ENCODE measurements at regions not wholly inside any gene's neighbourhood (a gene's known extent, or its start where the extent isn't known, plus 50 kb on each side); places are given as distances from the start of the nearest gene placed in this dataset.
"Not testable (repeated sequence)": the region's sequence is repeated elsewhere in the genome, so short reads cannot be mapped to it uniquely, and the experiment has no call there.

DNA sequence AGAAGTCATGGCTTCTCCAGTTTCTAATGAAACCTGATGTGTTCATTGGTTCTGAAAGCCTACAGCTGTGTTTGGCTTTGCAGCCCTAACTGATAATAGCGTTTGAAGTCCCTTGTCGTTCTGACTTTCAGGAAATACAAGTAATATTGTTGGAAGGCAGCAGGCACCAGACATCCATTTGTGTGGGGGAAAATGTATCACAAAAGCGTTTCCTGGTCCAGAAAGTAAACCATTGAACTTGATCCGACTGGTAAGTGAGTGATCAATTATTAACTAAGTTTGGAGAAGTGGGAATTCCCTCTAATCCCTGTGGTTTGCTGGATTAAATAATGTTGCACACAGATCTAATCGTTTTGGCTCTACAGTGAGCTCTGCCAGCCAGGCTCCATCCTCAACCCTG lies 77.3 kb upstream of the LTA4H start:
- Histone ChIP-seq H3K9me3 (no peaks in the 10 kb centered on the region), H3K4me1 (no peaks in the 10 kb centered on the region), H3K4me3 (no peak overlapping the region), H3K27me3 (ENCODE audit: insufficient read depth in 3 of 3, low read length in 2 of 3) (peaks cover 0 to 3% (median 0%) of the 10 kb centered on the region in 3 donors), H3K36me3 (ENCODE audit: insufficient read depth in 1 of 2, low read depth in 1 of 2) (no peaks in the 10 kb centered on the region), H3K27ac (no peak overlapping the region)
- no peak for DNase-seq
- intact Hi-C loops (cut with DNase I) = no loop called here
- WGBS, 3 donors = 37 to 46% (median 38%) methylated on average over 5 of the region's 5 CpGs
- TF ChIP-seq, protein P1, sequence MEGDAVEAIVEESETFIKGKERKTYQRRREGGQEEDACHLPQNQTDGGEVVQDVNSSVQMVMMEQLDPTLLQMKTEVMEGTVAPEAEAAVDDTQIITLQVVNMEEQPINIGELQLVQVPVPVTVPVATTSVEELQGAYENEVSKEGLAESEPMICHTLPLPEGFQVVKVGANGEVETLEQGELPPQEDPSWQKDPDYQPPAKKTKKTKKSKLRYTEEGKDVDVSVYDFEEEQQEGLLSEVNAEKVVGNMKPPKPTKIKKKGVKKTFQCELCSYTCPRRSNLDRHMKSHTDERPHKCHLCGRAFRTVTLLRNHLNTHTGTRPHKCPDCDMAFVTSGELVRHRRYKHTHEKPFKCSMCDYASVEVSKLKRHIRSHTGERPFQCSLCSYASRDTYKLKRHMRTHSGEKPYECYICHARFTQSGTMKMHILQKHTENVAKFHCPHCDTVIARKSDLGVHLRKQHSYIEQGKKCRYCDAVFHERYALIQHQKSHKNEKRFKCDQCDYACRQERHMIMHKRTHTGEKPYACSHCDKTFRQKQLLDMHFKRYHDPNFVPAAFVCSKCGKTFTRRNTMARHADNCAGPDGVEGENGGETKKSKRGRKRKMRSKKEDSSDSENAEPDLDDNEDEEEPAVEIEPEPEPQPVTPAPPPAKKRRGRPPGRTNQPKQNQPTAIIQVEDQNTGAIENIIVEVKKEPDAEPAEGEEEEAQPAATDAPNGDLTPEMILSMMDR (IDR thresholded peaks at IDR 0.05) = no peak
- ATAC-seq = no peak

DNA sequence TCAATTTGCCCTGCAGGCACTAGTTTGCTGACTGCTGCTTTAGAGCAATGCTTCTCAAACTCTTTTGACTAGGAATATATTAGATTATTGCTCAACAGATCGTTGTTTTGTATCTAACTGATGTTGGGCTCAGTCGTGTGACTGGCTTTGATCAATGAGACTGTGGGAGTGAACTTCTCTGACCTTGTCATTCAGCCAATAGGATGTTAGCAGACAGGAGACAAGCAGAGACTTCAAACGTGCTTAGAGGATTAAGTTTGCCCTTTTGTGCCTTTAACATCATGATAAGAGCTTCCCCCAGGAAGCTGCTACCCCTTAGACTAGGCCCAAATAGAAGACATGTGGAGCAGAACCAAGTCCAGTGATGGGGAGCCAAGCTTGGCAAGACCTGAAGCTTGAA lies 76.7 kb upstream of the ELK3 start:
- WGBS, 3 donors = 21 to 28% (median 22%) methylated on average over 3 of the region's 3 CpGs
- no peak for ATAC-seq
- peaks cover 0 to 3% (median 0%) of the 10 kb centered on the region in 3 donors for H3K27me3 ChIP-seq (ENCODE audit: insufficient read depth in 3 of 3, low read length in 2 of 3)
- intact Hi-C loops (cut with DNase I) = no loop called here
- no peak for DNase-seq
- no peak overlapping the region for H3K27ac ChIP-seq
- TF ChIP-seq, protein P1 (IDR thresholded peaks at IDR 0.05) = no peak
- no peaks in the 10 kb centered on the region for H3K36me3 ChIP-seq (ENCODE audit: insufficient read depth in 1 of 2, low read depth in 1 of 2)
- H3K4me3 ChIP-seq = no peak overlapping the region
- no peaks in the 10 kb centered on the region for H3K4me1 ChIP-seq
- H3K9me3 ChIP-seq = no peaks in the 10 kb centered on the region

DNA sequence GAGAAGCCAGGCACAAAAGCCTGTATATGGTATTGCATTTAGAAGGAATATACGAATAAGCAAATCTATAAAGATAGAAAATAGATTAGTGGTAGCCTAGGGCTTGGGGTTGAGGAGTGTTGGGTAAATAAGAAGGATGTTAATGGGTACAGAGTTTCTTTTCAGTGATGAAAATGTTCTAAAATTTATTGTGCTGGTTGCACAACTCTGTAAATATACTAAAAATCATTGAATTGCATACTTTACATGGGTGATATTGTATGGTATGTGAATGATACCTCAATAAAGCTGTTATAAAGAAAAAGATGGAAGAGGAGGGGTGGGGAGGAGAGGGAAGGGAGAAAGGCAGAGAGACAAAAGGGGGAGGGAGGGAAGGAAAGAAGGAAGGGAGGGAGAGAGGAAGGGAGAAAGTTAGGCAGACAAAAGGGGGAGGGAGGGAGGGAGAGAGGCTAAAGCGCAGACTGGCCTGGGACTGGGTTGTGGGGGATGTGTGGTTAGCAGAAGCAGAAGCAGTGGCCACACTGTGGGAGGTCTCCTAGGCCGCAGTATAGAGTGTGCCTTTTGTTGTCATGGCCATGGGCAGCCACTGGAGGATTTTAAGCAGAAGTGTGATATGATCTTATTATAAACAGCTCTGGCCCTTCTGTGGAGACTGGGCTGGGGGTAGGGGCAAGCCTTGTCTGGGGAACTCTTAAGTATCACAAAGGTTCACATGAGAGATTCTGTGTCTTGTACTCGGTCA lies 73.6 kb upstream of the ELK3 start:
- ATAC-seq (no peak), DNase-seq (no peak)
- Histone ChIP-seq H3K27ac (no peak overlapping the region), H3K36me3 (ENCODE audit: insufficient read depth in 1 of 2, low read depth in 1 of 2) (no peaks in the 10 kb centered on the region), H3K9me3 (no peaks in the 10 kb centered on the region), H3K27me3 (ENCODE audit: insufficient read depth in 3 of 3, low read length in 2 of 3) (no peaks in the 10 kb centered on the region), H3K4me1 (no peaks in the 10 kb centered on the region), H3K4me3 (no peak overlapping the region)
- TF ChIP-seq, protein P1 (IDR thresholded peaks at IDR 0.05) = no peak
- 70 to 77% (median 70%) methylated on average over 4 of the region's 4 CpGs for WGBS, 3 donors
- intact Hi-C loops (cut with DNase I) = no loop called here

DNA sequence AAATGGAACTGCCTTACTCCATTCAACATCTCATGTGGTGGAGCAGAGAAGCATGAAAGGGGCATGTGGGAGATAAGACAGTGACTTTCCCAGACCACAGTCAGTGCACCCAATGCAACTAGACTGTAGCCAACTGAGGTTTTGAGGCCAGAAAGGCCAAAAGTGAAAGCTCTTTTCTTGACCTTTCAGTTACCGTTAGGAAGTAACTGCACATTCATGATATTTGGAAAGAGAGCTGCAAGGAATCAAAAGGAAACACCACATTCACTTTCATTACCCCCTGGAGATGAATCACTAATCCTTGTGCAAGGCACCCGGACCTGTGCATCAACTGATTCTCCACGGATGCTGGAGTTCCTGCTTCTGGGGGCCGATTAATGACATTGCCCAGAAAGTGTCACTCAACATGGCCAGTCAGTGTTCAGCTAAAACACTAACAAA lies 72.9 kb upstream of the ELK3 start:
- WGBS, 3 donors = 5 to 9% (median 6%) methylated on average over 4 of the region's 4 CpGs
- no peak overlapping the region for H3K4me3 ChIP-seq
- no peak overlapping the region for H3K27ac ChIP-seq
- no peaks in the 10 kb centered on the region for H3K9me3 ChIP-seq
- intact Hi-C loops (cut with DNase I) = no loop called here
- ATAC-seq (no peak), DNase-seq (no peak)
- H3K4me1 ChIP-seq = no peaks in the 10 kb centered on the region
- no peaks in the 10 kb centered on the region for H3K27me3 ChIP-seq (ENCODE audit: insufficient read depth in 3 of 3, low read length in 2 of 3)
- TF ChIP-seq, protein P1 (IDR thresholded peaks at IDR 0.05) = no peak
- no peaks in the 10 kb centered on the region for H3K36me3 ChIP-seq (ENCODE audit: insufficient read depth in 1 of 2, low read depth in 1 of 2)

DNA sequence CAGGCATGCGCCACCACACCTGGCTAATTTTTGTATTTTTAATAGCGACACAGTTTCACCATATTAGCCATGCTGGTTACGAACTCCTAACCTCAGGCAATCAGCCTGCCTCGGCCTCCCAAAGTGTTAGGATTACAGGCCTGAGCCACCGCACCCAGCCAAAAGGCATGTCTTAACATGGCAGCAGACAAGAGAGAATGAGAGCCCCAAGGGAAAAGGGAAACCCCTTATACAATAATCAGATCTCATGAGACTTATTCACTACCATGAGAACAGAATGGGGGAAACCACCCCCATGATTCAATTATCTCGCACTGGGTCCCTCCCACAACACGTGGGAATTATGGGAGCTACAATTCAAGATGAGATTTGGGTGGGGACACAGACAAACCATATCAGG lies 65.9 kb upstream of the ELK3 start:
- 90 to 94% (median 91%) methylated on average over 7 of the region's 7 CpGs for WGBS, 3 donors
- not testable (repeated sequence) for H3K9me3 ChIP-seq; H3K4me1 ChIP-seq; H3K4me3 ChIP-seq; DNase-seq; ATAC-seq; H3K36me3 ChIP-seq (ENCODE audit: insufficient read depth in 1 of 2, low read depth in 1 of 2); H3K27ac ChIP-seq; H3K27me3 ChIP-seq (ENCODE audit: insufficient read depth in 3 of 3, low read length in 2 of 3)
- intact Hi-C loops (cut with DNase I) = loop anchor here in 1 of 2 donors (2.0 kb wide), 1 partner anchor 21 kb away; no protein-coding TSS in a partner anchor
